RWPE1 (cell line): ENCODE measurements at regions not wholly inside any gene's neighbourhood (a gene's known extent, or its start where the extent isn't known, plus 50 kb on each side); places are given as distances from the start of the nearest gene placed in this dataset.

Experiments used
- CTCF ChIA-PET: fragments of 350-600 bp; sonication (Branson Sonifier 250); formaldehyde crosslinking; extraction: SDS; loops from one replicate; lab custom pipeline; 2021; lab: Yijun Ruan, JAX
- POLR2A ChIA-PET: fragments of 400-600 bp; formaldehyde crosslinking; extraction: SDS; loops from one replicate; lab custom pipeline; 2020; ENCODE audit warnings: antibody characterized with exemption; ENCODE audit not compliant: low non-redundant PET; lab: Yijun Ruan, JAX
- DNase-seq: peaks from one replicate; pipeline ENCODE4 v3.0.0; 2012; ENCODE audit warnings: low spot score
- H3K27ac ChIP-seq: fragments of 450-650 bp; 2 replicates; pipeline ENCODE4 v1.5.1; 2017
- CTCF ChIP-seq: fragments of 450-650 bp; conservative IDR thresholded peaks from 2 replicates; pipeline ENCODE4 v1.5.1; 2017; ENCODE audit warnings: low read depth, mild to moderate bottlenecking

- no peak for TF ChIP-seq CTCF
- ChIA-PET POLR2A (no interaction called here), CTCF (no interaction called here)
- DNase-seq = no peak
- H3K27ac ChIP-seq = no peak overlapping the region
Observed at GRCh38 chr10:6649903-6650302, 69.8 kb upstream of the PRKCQ start.

DNA sequence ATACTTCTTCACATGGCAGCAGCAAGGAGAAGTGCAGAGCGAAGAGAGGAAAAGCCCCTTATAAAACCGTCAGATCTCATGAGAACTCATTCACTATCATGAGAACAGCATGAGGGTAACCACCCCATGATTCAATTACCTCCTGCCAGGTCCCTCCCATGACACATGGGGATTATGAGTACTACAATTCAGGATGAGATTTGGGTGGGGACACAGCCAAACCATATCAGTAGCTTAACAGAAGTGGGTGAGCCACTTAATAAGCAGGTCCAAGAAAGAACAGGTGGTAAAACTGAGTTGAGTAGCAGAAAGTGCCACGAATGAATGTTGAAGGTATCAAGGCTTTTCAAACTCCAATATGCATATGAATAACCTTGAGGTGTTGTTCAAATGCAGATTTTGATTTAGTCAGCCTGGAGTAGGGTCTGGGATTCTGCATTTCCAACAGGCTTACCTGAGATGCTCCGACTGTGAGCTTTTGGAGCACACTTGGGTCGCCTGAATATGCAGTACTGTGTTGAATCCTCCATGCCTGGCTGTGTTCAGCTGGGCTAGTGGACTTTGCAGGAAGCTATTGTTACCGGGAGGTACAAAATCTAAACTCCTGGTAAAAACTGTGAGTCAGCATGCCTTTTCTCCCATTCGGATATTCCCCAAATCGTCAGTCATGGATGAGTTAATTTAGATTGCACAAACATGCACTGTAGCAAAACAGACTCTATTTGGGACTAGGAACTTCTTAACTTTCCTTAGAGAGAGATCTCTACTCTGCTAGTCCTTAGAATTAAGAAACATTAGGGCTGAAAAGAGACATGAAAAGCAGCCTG, 69.0 kb upstream of the PRKCQ start:
- DNase-seq = no peak
- POLR2A ChIA-PET = no interaction called here
- TF ChIP-seq CTCF = no peak
- no peak overlapping the region for H3K27ac ChIP-seq
- CTCF ChIA-PET = interaction anchor here (0.6 to 0.9 kb wide), 2 partner anchors 11 to 895 kb away, joined by 3 read pairs; no protein-coding TSS in a partner anchor

DNA sequence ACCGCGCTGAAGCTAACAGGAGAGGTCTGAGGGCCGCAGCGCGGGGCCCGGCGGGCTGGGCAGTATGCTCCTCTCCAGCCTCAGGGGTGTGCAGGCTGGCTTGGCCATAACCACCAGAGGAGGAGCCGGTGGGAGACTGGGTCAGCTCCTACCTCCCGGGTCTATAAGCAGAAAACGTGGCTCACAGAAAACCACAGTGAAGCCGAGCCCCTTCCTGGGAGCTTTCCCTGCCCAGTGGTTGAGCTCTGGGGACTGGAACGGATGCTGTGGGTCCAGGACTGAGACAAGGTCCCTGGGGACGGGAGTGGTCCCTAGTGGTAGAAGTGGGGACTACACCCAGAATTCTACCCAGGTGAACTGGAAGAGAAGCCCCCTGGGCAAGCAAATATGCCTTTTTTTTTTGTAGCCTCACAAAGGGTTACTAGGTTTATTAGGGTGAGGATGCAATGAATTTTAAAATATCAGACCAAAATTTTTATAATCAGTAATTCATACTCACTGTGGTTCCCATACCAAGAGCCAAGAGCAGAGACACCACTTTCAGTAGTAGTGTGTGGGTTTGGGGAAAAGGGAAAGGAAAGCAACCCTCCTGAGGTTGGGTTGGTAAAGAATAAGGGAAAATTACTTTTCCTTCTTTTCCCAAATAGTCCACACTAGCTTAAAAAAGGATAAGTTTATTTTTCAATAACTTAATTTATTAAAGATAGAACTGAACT, 67.9 kb upstream of the PRKCQ start:
- ChIA-PET CTCF (interaction anchor here (0.6 to 1.0 kb wide), 12 partner anchors 8 to 538 kb away, joined by 3 to 10 read pairs (median 4); no protein-coding TSS in a partner anchor), POLR2A (no interaction called here)

GRCh38 chr10:6643962-6644361, 63.9 kb upstream of the PRKCQ start:
- ChIA-PET CTCF (interaction anchor here (1.0 kb wide), 1 partner anchor 64 kb away, joined by 8 read pairs; the partner anchor contains the start of gene PRKCQ), POLR2A (no interaction called here)
- H3K27ac ChIP-seq = no peak overlapping the region
- no peak for DNase-seq
- TF ChIP-seq CTCF = no peak

More for the DNA sequence above, 67.9 kb upstream of the PRKCQ start:
- peak; percentile 76 for TF ChIP-seq CTCF
- no peak overlapping the region for H3K27ac ChIP-seq
- peak; percentile 69 for DNase-seq

GRCh38 chr10:6642876-6643275, 62.8 kb upstream of the PRKCQ start:
- no peak for DNase-seq
- ChIA-PET POLR2A (no interaction called here), CTCF (no interaction called here)
- no peak overlapping the region for H3K27ac ChIP-seq
- TF ChIP-seq CTCF = no peak

DNA sequence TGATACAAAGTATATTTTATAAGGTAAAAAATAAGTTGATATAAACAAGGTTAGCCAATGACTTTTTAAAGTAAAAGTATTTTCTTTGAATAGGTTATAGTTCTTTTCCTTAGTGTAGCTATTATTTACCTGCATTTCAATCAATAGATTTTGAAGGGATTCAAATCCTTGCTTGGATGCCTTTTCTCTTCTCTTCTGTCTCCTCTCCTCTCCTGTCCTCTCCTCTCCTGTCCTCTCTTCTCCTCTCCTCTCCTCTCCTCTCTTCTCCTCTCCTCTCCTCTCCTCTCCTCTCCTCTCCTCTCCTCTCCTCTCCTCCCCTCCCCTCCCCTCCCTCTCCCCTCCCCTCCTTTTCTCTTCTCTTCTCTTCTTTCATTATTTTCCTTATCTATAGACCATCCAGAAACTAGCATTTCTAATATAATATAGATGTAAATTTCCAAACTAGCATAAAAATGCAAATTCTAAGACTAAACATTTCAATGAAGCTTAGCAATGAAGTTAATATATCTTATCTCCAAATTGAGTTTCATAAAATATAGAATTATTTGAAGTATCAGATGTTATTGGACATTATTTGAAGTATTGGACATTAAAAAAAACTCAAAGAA, 60.5 kb upstream of the PRKCQ start:
- POLR2A ChIA-PET = no interaction called here
- DNase-seq = no peak
- TF ChIP-seq CTCF = no peak
- no peak overlapping the region for H3K27ac ChIP-seq
- CTCF ChIA-PET = interaction anchor here (0.6 kb wide), 2 partner anchors 78 to 885 kb away, joined by 3 to 5 read pairs; no protein-coding TSS in a partner anchor
